Small intestine (tissue), 7 donors: ENCODE measurements at regions not wholly inside any gene's neighbourhood (a gene's known extent, or its start where the extent isn't known, plus 50 kb on each side); places are given as distances from the start of the nearest gene placed in this dataset.

Experiments
- DNase-seq, 2 donors: peaks; one replicate each; pipeline versions ENCODE4 v3.0.0 to v3.0.0-alpha.2; 2013
- FAIRE-seq: peaks from 2 replicates; lab custom pipeline; 2012; peaks lifted over from hg19 to GRCh38; lab: Jason Lieb, UNC
- H3K27ac ChIP-seq, 3 donors: one replicate each; pipeline ENCODE4 v1.5.1; 2013; ENCODE audit warnings: low read length in 2 of 3, mild to moderate bottlenecking in 2 of 3, control low read depth in 1 of 3, inconsistent platforms in 1 of 3, low read depth in 1 of 3, moderate library complexity in 1 of 3
- H3K27me3 ChIP-seq, 3 donors: one replicate each; pipeline ENCODE4 v1.6.1; 2013; ENCODE audit warnings: low read length in 3 of 3, inconsistent platforms in 1 of 3; ENCODE audit not compliant: control insufficient read depth in 3 of 3, insufficient read depth in 3 of 3
- H3K36me3 ChIP-seq, 3 donors: one replicate each; pipeline ENCODE4 v1.6.1; 2013; ENCODE audit warnings: low read length in 3 of 3, inconsistent platforms in 1 of 3, low read depth in 1 of 3, mild to moderate bottlenecking in 1 of 3, moderate library complexity in 1 of 3; ENCODE audit not compliant: control insufficient read depth in 3 of 3, insufficient read depth in 2 of 3
- H3K4me1 ChIP-seq, 3 donors: one replicate each; pipeline ENCODE4 v1.6.1; 2013; ENCODE audit warnings: low read length in 2 of 3, inconsistent platforms in 1 of 3, low read depth in 1 of 3, mild to moderate bottlenecking in 1 of 3, moderate library complexity in 1 of 3; ENCODE audit not compliant: control insufficient read depth in 3 of 3, insufficient read depth in 2 of 3
- H3K4me3 ChIP-seq, 3 donors: one replicate each; pipeline ENCODE4 v1.5.1; 2013; ENCODE audit warnings: low read length in 3 of 3, control low read depth in 1 of 3, inconsistent platforms in 1 of 3, low read depth in 1 of 3, mild to moderate bottlenecking in 1 of 3, moderate library complexity in 1 of 3
- H3K9me3 ChIP-seq, 2 donors: one replicate each; pipeline ENCODE4 v1.6.1; 2013; ENCODE audit warnings: low read depth in 1 of 2, low read length in 1 of 2; ENCODE audit not compliant: control insufficient read depth in 2 of 2, insufficient read depth in 1 of 2
- WGBS, 3 donors: extraction: QIAGEN DNeasy Blood & Tissue Kit; methylation state at CpG; one replicate each; pipeline ENCODE4 v1.1.7; 2013; 5-methylcytosine and 5-hydroxymethylcytosine counted together
- donor health status: healthy with polysubstance abuse.
- donor health status: control.
- donor health status: control.
- donor health status: Bipolar disorder and iron deficiency.
- donor health status: healthy.

- FAIRE-seq (no peak), DNase-seq (no peak)
- Histone ChIP-seq H3K9me3 (no peaks in the 10 kb centered on the region), H3K27me3 (no peaks in the 10 kb centered on the region), H3K4me1 (no peaks in the 10 kb centered on the region), H3K27ac (no peak overlapping the region), H3K36me3 (no peaks in the 10 kb centered on the region), H3K4me3 (no peak overlapping the region)
- WGBS, 3 donors, result 83 to 87% (median 85%) methylated on average over 3 to 4 of the region's 4 CpGs
These were observed 1305.8 kb downstream of the OTOL1 start for GRCh38 chr3:162802228-162802965.

GRCh38 chr3:162810776-162811175 is 1314.2 kb downstream of the OTOL1 start:
- no peaks in the 10 kb centered on the region for H3K27me3 ChIP-seq
- no peak overlapping the region for H3K27ac ChIP-seq
- H3K36me3 ChIP-seq, result no peaks in the 10 kb centered on the region
- FAIRE-seq (no peak), DNase-seq (no peak)
- H3K4me1 ChIP-seq, result no peaks in the 10 kb centered on the region
- H3K9me3 ChIP-seq, result no peaks in the 10 kb centered on the region
- no peak overlapping the region for H3K4me3 ChIP-seq

- H3K4me3 ChIP-seq, result no peak overlapping the region
- no peaks in the 10 kb centered on the region for H3K36me3 ChIP-seq
- H3K27me3 ChIP-seq, result no peaks in the 10 kb centered on the region
- no peak for DNase-seq
- H3K9me3 ChIP-seq, result no peaks in the 10 kb centered on the region
- no peaks in the 10 kb centered on the region for H3K4me1 ChIP-seq
- FAIRE-seq, result no peak
- H3K27ac ChIP-seq, result no peak overlapping the region
- 39 to 59% (median 52%) methylated on average over 4 of the region's 4 CpGs for WGBS, 3 donors
These were observed 1346.1 kb downstream of the OTOL1 start for GRCh38 chr3:162842549-162843216.

- Histone ChIP-seq H3K4me1 (no peaks in the 10 kb centered on the region), H3K27me3 (no peaks in the 10 kb centered on the region), H3K36me3 (no peaks in the 10 kb centered on the region), H3K4me3 (no peak overlapping the region), H3K9me3 (no peaks in the 10 kb centered on the region), H3K27ac (no peak overlapping the region)
- no peak for FAIRE-seq
- DNase-seq, result no peak
- WGBS, 3 donors, result 37 to 59% (median 40%) methylated on average over 6 of the region's 6 CpGs
These were observed 1349.3 kb downstream of the OTOL1 start for GRCh38 chr3:162845918-162846317.

DNA sequence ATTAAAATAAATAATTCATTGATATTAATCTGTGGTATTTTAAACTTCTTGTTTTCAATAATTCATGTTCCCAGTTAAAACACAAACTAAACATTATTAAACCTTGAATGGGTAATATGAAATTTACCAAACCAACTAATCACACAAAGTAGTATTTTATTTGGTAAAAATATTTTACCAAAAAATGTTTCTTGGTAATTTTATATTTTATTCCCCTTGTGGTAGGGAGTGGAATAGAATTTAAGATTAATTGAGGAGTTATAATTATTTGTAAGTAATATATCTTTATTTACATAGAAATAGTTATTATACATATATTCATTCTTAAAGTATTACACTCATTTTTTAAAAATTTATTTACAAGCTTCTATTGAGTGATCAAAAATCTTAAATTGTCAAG is 1350.9 kb downstream of the OTOL1 start:
- H3K27me3 ChIP-seq, result no peaks in the 10 kb centered on the region
- no peak overlapping the region for H3K4me3 ChIP-seq
- H3K9me3 ChIP-seq, result no peaks in the 10 kb centered on the region
- no peaks in the 10 kb centered on the region for H3K4me1 ChIP-seq
- H3K27ac ChIP-seq, result no peak overlapping the region
- no peak for FAIRE-seq
- DNase-seq, result no peak
- no peaks in the 10 kb centered on the region for H3K36me3 ChIP-seq

DNA sequence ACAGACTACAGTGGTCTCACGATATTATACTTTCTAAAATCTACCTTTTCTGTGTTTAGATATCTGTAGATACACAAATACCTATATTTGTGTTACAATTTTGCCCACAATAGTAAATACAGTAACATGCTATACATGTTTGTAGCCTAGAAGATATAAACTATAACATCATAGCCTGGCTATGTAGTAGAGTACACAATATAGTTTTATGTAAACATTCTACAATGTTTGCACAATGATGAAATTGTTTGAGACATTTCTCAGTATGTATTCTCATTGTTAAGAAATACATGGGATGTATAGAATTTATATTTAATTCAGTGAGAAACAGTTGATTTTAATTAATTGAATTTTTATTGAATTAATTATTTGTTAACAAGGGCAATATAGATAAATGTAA is 1367.0 kb downstream of the OTOL1 start:
- 82 to 94% (median 91%) methylated on average over 1 of the region's 1 CpG for WGBS, 3 donors
- Histone ChIP-seq H3K9me3 (no peaks in the 10 kb centered on the region), H3K36me3 (no peaks in the 10 kb centered on the region), H3K4me3 (no peak overlapping the region), H3K4me1 (no peaks in the 10 kb centered on the region), H3K27me3 (no peaks in the 10 kb centered on the region), H3K27ac (no peak overlapping the region)
- no peak for FAIRE-seq
- DNase-seq, result no peak

- DNase-seq (no peak), FAIRE-seq (no peak)
- Histone ChIP-seq H3K4me3 (no peak overlapping the region), H3K27me3 (no peaks in the 10 kb centered on the region), H3K36me3 (no peaks in the 10 kb centered on the region), H3K27ac (no peak overlapping the region), H3K9me3 (no peaks in the 10 kb centered on the region), H3K4me1 (no peaks in the 10 kb centered on the region)
- 0 to 6% (median 0%) methylated on average over 1 of the region's 1 CpG for WGBS, 3 donors
These were observed 1368.9 kb downstream of the OTOL1 start for GRCh38 chr3:162865466-162865865.

DNA sequence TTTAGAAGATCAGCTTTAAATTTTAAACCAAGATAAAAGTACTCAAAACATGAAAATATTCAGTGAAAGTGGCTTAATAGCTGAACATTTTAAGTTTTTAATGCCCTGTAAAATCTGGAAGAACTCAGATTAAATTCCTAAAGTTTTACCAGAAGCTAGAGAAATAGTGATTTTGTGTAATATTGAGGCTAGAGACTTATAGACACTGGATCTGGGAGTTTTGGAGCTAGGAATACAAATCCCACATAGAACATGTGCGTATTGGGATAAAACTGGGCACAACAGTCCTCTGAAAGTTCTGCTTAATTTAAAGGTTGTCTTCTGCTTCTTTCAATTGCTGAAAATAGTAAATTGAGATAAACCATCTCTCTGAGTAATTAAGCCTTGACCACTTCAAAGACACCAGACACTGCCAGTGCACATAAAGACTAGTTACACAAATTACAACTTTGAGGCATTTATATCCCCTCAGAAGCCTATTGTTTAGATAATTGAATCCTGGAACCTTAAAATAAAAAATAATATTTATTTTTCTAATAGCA is 1382.5 kb downstream of the OTOL1 start:
- no peaks in the 10 kb centered on the region for H3K4me1 ChIP-seq
- H3K36me3 ChIP-seq, result no peaks in the 10 kb centered on the region
- H3K27ac ChIP-seq, result no peak overlapping the region
- DNase-seq (no peak), FAIRE-seq (no peak)
- H3K4me3 ChIP-seq, result no peak overlapping the region
- no peaks in the 10 kb centered on the region for H3K9me3 ChIP-seq
- 81 to 100% (median 97%) methylated on average over 1 of the region's 1 CpG for WGBS, 3 donors
- H3K27me3 ChIP-seq, result no peaks in the 10 kb centered on the region
